GM03348 (cell line): ENCODE measurements at regions not wholly inside any gene's neighbourhood (a gene's known extent, or its start where the extent isn't known, plus 50 kb on each side); places are given as distances from the start of the nearest gene placed in this dataset.

ENCODE experiments used
- DNase-seq: peaks from one replicate; pipeline ENCODE4 v3.0.0; 2012; ENCODE audit warnings: low spot score

DNA sequence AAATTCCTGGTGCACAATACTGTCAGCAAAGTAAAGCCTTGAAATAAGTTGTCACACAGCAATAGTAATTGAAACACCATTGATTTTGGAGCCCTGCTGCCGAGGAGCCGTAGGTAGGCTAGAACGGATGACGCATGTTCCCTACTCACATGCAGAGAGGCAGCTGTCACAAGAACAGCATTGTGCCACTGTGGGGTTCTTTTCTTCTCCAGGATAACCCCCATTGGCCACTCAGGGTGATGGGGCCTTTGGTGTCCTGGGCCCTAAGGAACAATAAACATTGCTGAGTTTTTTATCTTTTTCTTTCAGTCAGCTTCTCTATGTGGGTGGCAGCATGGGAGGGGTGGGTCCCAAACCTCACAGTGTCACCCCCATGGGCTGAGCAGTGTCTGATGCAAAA, 542.3 kb downstream of the BCOR start:
- DNase-seq = no peak

GRCh38 chrX:39556056-39556455, 541.7 kb downstream of the BCOR start:
- no peak for DNase-seq

- peak; percentile 40 for DNase-seq
Measured at GRCh38 chrX:39559229-39559628, 538.5 kb downstream of the BCOR start.

GRCh38 chrX:39560271-39560670, 537.5 kb downstream of the BCOR start:
- DNase-seq = no peak

DNA sequence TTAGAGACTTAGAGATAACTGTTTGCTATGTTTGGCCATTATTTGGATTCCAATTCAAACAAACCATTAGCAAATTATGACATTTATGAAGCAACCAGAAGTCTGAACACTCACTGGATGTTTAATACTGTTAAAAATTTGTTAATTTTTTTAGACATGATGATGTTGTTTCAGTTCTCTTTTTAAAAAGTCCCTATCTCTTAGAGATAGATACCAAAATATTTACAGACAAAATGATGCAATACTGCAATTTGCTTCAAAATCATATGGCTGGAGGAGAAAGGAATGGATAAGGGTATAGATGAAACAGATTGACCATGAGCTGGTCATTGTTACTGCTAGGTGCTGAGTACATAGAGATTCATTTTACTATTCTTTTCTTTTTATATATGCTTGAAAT, 534.6 kb downstream of the BCOR start:
- DNase-seq = no peak

DNA sequence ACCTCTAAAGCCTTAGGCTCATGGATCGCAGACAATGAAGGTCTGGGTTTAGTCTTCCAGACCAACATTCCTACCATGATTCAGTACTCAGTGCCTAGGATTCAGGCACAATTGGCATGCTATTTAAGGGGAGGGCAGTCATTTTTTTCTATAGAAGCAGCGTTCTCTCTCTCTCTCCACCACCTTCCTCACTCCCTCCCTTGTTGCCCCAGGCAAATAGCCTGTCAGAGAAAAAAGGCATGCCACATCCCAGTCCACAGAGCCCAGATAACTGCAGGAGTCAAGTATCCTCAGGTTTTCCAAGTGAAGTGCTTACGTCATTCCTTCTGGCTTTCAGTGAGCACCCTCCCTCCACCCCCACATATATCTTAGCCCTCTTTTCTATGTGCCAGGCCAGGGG, 533.0 kb downstream of the BCOR start:
- no peak for DNase-seq

DNA sequence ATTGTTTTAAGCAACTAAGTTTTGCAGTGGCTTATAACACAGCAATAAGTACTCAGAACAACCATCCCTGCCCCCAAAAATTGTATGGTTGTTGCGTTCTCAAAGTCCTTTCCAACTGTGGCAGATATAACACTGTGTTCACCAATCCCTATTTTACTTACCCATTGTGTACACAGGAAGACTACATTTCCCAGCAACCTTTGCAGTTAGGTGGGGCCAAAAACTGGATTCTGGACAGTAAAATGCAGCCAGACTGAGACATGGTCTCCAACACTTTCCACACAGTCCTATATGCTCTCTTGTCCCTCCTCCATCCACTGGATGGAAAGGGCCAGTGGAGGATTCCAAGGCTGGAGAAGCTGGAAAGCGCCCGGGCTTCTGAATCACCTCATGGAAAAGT, 523.6 kb downstream of the BCOR start:
- DNase-seq = no peak

- DNase-seq = no peak
Measured at GRCh38 chrX:39576041-39576872, 521.5 kb downstream of the BCOR start.

- no peak for DNase-seq
Measured at GRCh38 chrX:39577206-39577984, 520.4 kb downstream of the BCOR start.

DNA sequence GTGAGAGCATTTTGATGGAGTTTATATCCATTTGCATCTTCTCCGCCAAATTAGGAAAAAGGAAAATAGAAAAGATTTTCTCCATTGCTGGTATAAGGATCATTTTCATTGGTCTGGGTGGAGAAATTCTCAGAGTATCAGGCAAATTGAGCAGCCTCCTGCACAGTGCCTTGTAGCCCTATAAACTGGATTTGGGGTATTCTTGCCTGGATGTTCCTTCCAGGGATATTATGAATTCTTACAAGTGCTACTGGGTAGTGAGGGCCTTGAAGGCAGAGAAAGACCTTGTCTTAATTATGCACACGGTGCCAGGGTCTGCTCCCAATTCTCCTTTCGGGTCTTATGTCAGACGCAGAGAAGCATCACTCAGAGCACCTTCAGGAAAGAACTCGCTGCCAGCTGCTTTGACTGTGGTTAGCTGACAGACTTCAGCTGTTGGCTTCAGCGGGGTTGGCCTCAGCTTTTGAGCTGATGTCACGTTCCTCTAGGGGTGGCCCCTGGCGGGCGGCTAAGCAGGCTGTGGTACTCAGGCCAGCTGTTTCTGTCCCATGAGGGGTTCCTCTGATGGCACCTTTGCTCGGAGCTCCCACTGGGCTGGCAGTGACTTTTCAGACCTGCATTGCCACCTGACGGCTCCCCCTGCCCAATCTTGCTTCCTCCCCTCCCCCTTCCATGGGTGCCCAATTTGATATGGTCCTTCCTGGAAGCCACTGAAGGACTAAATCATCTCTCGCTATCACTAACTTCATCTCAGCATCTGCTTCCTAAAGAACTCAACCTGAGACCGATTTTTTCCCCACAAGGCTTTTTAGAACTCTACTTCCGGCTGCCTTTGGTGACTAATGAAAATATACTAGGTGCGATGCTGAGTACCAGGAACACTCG, 519.5 kb downstream of the BCOR start:
- no peak for DNase-seq

GRCh38 chrX:39580043-39580442, 517.7 kb downstream of the BCOR start:
- no peak for DNase-seq

DNA sequence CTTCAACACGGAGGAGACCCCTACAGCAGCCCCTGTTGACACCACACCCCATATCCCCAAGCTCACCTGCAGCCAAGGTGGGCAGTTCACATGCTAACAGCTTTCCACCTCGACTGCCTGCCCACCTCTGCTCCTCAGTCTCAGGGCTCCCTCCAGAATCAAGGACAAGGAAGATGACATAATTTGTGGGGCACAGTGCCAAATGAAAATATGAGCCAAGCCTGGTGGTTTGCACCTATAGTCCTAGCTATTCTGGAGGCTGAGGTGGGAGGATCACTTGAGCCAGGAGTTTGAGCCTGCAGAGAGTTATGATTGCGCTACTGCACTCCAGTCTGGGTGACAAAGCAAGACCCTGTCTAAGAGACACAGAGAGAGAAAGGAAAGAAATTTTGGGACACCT, 516.3 kb downstream of the BCOR start:
- no peak for DNase-seq

- DNase-seq = no peak
Measured at GRCh38 chrX:39582091-39582490, 515.7 kb downstream of the BCOR start.

GRCh38 chrX:39582976-39583375, 514.8 kb downstream of the BCOR start:
- no peak for DNase-seq

GRCh38 chrX:39585808-39586207, 511.9 kb downstream of the BCOR start:
- DNase-seq = no peak

DNA sequence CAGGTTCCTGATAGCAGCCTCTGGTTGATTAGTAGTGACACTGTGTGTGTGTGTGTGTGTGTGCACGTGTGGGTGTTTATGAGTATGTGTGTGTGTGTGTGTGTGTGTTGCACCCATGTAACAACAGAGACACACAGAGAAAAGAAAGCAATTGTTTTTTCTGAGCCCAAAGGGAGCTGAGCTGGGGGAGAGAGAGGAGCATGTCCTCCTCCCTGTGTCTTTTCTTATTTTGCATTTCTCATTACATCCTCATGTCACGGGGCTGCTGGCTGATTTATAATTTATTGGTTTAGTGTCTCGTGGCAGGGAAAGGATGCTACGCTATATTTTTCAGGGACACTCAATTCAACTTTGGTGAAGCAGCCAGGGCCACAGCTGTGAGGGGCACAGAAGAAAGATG, 511.4 kb downstream of the BCOR start:
- no peak for DNase-seq

GRCh38 chrX:39591099-39591498, 506.7 kb downstream of the BCOR start:
- DNase-seq = no peak

DNA sequence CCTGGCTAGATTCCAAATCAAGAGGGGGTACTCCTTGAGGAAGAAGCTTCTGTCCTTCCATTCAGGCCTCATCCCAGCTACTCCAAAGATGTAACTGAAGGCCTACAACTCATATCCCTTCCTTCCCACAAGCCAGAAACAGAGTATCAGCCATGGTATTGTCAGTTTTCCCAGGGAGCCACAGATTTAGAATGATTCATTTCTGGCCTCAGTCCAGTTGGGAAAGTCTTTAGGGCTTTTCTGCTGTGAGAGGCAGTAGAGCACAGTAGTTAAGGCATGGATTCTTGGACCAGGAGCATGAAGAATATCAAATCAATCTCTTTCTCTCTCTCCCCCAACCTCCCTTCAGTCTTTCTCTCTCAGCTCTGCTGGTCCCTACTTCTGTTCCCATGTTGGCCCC, 505.0 kb downstream of the BCOR start:
- DNase-seq = peak; percentile 19

DNA sequence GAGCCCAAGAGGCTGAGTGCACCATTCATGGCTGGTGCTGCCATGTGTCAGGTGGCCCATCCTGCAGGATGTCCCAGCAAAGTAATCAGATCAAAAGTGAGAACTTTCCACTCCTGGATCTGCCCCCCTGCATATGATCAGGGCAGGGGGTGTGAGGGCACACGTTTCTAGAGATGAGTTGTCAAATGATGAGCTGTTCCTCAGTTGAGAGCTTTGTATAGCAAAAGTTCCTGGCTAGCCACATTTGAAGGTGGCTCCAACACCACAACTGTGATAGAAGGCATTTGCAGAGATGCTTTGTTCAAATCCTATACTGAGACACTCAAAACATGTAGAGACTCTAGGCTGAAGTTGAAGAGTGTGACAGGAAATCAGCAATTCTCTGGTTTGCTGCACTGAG, 501.8 kb downstream of the BCOR start:
- no peak for DNase-seq

GRCh38 chrX:39596437-39596836, 501.3 kb downstream of the BCOR start:
- DNase-seq = no peak

DNA sequence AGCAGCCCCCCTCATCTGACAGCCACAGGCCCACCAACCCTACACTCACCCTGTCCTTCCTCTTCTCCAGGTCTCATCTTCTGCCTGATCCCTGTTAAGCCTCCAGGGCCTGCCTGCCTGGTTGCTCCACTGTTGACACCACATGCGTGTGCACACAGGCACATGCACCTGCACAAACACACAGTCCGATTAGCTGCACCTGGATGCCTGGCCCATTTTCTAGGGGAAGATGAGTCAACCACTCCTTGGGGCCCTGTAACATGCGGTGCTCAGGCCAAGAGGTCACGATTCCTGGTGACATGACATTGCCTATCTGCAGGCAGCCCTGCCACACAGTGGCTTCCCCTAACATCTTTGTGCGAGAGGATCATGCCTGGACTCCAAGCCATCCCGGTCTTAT, 498.4 kb downstream of the BCOR start:
- DNase-seq = no peak

GRCh38 chrX:39600222-39600621, 497.5 kb downstream of the BCOR start:
- DNase-seq = no peak
